ENCODE measurements at regions not wholly inside any gene's neighbourhood (a gene's known extent, or its start where the extent isn't known, plus 50 kb on each side); places are given as distances from the start of the nearest gene placed in this dataset.

DNA sequence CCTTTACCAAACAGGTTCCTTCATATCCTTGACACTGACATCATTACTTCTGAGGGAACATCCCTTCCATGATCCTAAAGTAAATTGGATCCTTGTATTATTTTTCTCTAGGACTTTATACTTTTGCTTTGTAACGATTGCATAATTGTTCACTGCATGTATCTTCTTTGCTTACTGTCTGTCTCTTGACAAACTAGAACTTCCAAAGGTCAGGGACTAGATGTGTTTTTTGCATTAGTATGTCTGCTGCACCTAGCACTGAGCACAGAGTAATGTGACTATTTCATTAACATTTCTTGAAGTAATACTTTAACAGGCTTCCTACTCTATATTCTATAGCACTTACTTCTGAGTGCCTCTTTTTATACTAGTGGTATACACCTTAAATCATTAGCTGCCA lies 976.6 kb upstream of the SORCS1 start:
- no peak for DNase-seq

DNA sequence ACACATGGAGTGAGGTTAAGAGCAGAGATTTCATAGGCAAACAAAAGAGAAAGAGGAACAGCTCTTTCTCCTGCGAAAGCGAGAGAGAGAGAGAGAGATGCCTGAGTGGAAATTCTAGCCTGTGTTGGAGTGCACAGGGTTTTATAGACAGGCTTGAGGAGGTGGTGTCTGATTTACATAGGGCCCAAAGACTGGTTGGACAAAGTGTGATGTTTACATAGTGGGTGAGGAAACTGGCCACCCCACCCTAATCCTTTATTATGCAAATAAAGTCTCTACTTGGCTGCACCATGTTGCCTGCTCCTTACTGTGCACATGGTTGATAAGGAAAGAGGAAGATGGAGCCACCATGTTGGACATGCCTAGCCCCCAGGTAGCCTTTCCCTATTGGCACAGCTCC lies 967.8 kb upstream of the SORCS1 start:
- no peak for DNase-seq

GRCh38 chr10:108130575-108130974 lies 966.1 kb upstream of the SORCS1 start:
- no peak for DNase-seq

- no peak for DNase-seq
Measured at GRCh38 chr10:108112218-108112617, 947.7 kb upstream of the SORCS1 start.

GRCh38 chr10:108104551-108105156 lies 940.1 kb upstream of the SORCS1 start:
- DNase-seq: no peak

DNA sequence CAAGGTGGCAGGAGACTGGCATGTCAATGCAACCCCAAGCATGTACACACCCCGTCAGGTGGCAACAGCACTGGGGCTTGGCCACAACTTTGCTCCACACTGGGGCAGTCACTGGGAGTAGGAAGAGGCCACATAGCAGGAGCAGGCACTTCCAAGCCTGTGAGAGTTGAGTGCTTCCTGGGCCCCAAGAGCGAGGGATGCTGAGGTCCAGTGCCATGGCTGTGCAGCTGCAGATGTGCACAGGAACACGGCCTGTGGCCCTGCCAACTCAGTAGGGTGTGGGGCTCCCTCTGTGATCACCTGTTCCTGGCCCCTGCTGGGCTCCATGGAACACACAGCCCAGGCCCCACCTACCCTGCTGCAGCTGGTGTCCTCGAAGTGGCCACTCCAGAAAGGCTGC lies 932.8 kb upstream of the SORCS1 start:
- DNase-seq: no peak

DNA sequence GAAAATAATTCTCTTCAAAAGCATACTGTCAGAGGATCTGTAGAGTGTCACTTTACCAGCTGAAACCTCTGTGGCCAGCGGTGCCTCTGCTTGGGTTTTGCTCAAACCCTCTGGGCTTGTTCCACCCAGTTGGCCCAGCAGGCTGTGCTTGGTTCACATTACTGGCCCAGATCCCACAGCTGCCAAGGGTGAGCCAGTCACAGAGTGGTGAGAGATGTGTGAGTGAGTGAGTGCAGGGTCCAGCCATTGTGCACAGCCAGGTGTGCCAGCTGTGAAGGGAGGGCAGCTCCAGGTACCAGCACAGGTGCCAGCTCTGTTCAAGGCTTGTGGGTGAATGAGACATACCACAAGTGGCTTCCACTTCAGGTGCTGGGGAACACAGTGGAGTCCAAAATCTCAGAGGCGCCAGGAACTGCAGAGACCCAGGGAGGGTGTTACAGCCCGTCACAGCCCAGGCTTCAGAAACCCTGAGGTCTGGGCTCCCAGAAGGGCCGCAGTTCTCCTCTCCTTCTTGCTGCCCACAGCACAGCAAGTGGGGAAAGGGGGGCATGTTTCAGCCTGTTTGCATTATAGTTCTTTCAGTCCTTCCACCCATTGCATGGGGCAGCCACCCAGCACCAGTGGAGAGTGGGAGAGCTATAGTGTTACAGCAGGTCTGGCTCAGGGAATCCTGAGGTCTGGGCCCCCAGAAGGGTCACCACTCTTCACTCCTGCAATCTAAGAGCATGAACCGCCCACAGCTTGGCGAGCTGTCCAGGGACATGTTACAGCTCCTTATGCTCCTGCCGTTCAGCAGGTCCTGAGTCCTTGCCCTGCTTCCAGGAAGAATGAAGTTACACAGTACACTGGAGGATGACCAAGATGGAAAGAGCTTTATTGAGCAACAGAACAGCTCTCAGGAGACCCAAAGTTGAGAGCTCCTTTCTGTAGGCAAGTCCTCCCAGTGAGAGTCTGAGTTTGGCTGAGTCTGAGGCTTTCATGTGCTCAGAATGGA lies 931.7 kb upstream of the SORCS1 start:
- no peak for DNase-seq

GRCh38 chr10:108090476-108091215 lies 926.1 kb upstream of the SORCS1 start:
- no peak for DNase-seq

DNA sequence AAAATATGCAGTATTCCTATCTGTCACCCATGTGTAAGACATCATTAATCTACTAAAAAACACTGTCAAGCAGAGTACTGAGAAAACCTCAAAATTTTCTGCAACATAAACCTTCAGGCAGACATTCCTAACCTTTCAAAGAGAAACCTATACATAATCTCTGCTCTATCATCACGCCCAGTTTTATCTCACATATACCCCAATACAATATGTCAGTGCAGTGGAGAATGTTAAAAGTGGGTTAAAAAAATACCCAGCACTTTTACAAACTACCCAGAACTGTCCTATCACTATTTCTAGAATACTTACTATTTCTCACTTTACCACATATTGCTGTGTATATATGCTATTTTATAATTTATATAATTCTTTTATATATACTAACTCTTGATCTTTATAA lies 922.0 kb upstream of the SORCS1 start:
- DNase-seq: no peak

- no peak for DNase-seq
Measured at GRCh38 chr10:108082596-108082995, 918.1 kb upstream of the SORCS1 start.

DNA sequence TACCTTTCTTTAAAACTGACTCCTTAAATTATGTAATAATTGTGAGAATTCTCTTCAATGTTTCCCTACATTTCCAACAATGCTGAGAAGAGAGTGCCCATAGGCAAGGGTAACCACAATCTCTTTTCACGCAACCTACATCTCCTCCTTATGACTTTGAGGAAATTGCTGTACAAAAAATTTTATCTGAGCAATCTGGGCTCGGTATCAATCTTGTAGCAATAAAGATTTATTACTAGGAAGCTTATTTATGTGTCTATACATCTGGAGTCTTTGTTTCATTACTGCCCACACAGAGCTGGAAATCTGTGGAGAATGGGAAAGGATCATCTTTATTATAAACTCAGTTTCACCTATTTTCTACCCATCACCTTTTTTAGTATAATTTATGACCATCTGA lies 913.8 kb upstream of the SORCS1 start:
- no peak for DNase-seq

DNA sequence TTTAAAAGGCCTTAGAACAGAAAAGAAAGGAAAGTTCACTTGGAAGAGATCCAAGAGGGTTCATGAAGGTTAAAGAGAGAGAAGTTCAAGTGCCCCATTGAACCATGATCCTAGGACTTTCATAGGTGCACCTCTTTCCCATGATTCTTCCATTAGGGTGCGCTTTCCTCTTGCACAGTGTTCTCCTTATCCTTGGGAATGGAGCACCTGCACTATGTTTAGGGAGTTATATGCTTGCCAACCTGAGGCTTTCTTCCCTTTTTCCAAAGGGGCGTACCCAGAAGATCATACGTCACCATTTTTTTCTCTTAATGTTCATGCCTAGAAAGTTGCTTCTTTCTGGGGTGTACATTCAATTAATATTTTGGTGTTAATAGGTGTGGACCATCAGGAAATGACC lies 908.0 kb upstream of the SORCS1 start:
- DNase-seq: no peak

GRCh38 chr10:108070789-108071188 lies 906.3 kb upstream of the SORCS1 start:
- DNase-seq: no peak

- no peak for DNase-seq
Measured at GRCh38 chr10:108069096-108069495, 904.6 kb upstream of the SORCS1 start.

DNA sequence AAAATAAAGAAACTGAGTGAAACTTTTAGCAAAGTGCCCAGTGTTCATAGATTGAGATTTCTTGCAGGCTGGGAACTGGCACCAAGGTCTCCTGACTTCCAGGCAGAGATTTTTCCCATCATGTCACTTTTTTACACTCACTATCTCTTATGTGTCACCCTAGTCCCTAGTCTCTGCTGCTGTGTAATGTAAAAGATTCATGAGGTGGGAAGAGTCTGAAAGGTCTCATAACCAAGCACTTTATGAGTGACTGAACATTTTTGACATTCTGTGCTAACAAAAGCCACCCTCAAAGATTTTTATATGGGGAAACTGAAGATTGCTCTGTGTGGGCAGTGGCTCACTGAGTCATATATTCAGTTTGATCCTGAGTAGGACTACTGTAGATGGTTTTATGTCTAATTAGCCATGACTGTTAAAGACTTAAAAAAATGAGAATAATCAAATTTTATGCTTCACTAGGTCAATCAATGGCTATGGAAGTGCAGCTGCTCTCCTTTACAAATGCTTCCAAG lies 900.3 kb upstream of the SORCS1 start:
- DNase-seq: no peak

GRCh38 chr10:108060246-108060645 lies 895.7 kb upstream of the SORCS1 start:
- no peak for DNase-seq

DNA sequence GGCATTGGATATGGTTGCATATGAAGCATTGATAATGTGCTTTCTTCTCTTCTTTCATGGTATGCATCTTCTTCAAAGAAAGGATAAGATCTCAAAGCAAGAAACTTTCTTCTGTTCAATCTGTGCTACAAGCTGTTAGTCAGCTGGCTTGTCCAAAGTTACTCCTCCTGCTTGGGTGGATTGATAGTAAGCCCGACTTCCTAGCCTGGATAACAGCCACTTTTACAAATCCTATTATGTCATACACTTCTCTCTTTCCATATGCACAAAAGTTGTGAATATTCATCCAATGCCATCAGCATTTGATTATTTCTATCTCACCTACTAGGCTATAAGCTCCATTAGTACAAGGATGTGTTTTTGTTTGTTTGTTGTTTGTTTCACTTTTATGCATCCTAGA lies 891.0 kb upstream of the SORCS1 start:
- DNase-seq: no peak

DNA sequence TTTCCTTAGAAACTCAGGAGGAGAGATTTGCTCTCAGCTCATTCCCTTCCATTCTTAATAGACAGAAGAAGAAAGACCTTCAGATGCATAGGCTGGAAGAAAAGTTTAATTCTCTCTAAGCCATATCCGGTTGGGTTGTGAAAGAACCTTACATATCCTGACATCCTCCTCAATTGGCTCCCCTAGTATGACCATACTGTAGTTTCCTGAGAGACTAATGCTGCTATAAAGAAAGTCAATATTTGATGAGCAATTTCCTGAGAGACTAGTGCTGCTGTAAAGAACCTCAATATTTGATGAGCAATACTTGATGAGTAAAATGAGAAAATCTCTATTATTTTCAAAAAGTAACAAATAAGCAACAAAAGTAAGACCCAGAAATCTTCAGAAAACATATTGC lies 888.5 kb upstream of the SORCS1 start:
- DNase-seq: no peak

DNA sequence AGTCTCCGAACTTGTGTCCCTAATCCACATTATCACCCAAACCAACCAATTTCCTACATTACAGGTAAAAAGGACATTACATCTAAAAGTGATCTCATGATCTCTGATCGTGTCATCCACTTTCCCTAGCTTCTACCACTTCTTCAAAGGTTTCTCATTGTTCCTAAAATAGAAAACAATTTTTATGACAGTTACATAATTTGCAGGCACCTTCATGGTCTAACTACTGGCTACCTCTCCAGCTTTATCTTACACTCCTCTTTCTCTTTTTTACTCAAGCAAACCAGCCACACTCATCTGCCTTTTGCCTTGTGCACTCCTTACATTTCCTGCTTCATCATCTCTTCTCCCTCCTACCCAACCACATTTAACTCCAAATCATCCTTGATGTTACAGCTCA lies 886.7 kb upstream of the SORCS1 start:
- no peak for DNase-seq

GRCh38 chr10:108050626-108051025 lies 886.1 kb upstream of the SORCS1 start:
- no peak for DNase-seq

DNA sequence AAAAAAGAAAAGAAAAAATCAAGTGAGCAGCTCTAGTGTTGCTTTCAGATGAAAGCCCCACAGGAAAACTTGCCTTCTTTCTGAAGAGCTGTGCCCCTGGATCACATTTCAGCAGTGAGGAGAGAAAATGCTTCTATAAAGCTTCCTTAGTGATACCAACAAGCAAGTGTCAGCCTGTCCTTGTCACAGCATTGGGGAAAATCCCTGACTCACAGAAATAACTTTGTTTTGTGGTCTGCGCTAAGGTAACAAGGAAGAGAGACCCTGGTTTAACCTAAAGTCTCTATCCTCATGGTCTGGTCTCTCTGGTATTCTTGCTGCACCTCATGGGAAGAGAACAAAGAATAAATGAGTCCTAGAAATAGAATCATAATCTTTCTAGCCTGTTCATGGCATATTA lies 885.2 kb upstream of the SORCS1 start:
- DNase-seq: no peak

GRCh38 chr10:108048898-108049297 lies 884.4 kb upstream of the SORCS1 start:
- DNase-seq: no peak

GRCh38 chr10:108039821-108040584 lies 875.5 kb upstream of the SORCS1 start:
- no peak for DNase-seq
